Endodermal cell (in vitro differentiated cells): ENCODE measurements at regions not wholly inside any gene's neighbourhood (a gene's known extent, or its start where the extent isn't known, plus 50 kb on each side); places are given as distances from the start of the nearest gene placed in this dataset.

ENCODE experiments used
- DNase-seq: peaks from one replicate; pipeline ENCODE4 v3.0.0-alpha.2; 2017
- H3K27ac ChIP-seq: 2 replicates; pipeline ENCODE4 v1.5.1; 2013; ENCODE audit warnings: mild to moderate bottlenecking, low read depth, low read length, moderate library complexity
- H3K27me3 ChIP-seq: 2 replicates; pipeline ENCODE4 v1.6.1; 2013; ENCODE audit warnings: mild to moderate bottlenecking, low read length, moderate library complexity; ENCODE audit not compliant: insufficient read depth, control insufficient read depth, poor library complexity, severe bottlenecking
- H3K36me3 ChIP-seq: 2 replicates; pipeline ENCODE4 v1.7.0; 2013; ENCODE audit warnings: mild to moderate bottlenecking, low read length, moderate library complexity; ENCODE audit not compliant: control insufficient read depth, insufficient read depth
- H3K4me1 ChIP-seq: one replicate; pipeline ENCODE4 v1.7.0; 2013; ENCODE audit warnings: low read length; ENCODE audit not compliant: control insufficient read depth, insufficient read depth
- H3K4me3 ChIP-seq: 2 replicates; pipeline ENCODE4 v1.5.1; 2013; ENCODE audit warnings: mild to moderate bottlenecking, low read length, moderate library complexity
- H3K9ac ChIP-seq: 2 replicates; pipeline ENCODE4 v1.6.1; 2013; ENCODE audit warnings: mild to moderate bottlenecking, low read length, moderate library complexity; ENCODE audit not compliant: poor library complexity, severe bottlenecking; ENCODE audit errors: extremely low read depth
- H3K9me3 ChIP-seq: 2 replicates; pipeline ENCODE4 v1.6.1; 2013; ENCODE audit warnings: mild to moderate bottlenecking, low read length, moderate library complexity; ENCODE audit not compliant: control insufficient read depth
- H3K27ac Mint-ChIP-seq: 2 replicates; pipeline ENCODE4 v1.8.0; 2020; ENCODE audit warnings: mixed read lengths
- H3K27me3 Mint-ChIP-seq: 2 replicates; pipeline ENCODE4 v1.8.0; 2021; ENCODE audit warnings: mild to moderate bottlenecking, mixed read lengths; ENCODE audit not compliant: insufficient read depth
- H3K36me3 Mint-ChIP-seq: 2 replicates; pipeline ENCODE4 v1.8.0; 2020; ENCODE audit warnings: low read depth, mixed read lengths
- H3K4me1 Mint-ChIP-seq: 2 replicates; pipeline ENCODE4 v1.8.0; 2020; ENCODE audit warnings: mixed read lengths
- H3K4me3 Mint-ChIP-seq: 2 replicates; pipeline ENCODE4 v1.8.0; 2020; ENCODE audit warnings: mild to moderate bottlenecking, moderate library complexity, mixed read lengths
- H3K9me3 Mint-ChIP-seq: 2 replicates; pipeline ENCODE4 v1.8.0; 2020; ENCODE audit warnings: mild to moderate bottlenecking, mixed read lengths
- CTCF ChIP-seq: fragments of 200-600 bp; sonication (generic); conservative IDR thresholded peaks from 2 replicates; pipeline ENCODE4 v1.5.0; 2021; ENCODE audit warnings: antibody characterized with exemption, mild to moderate bottlenecking
- WGBS, 2 experiments: methylation state at CpG; one replicate each; pipeline versions ENCODE4 v1.1.5 to v1.1.7; 2013; ENCODE audit warnings: missing lambda C conversion rate in 2 of 2, mixed read lengths in 1 of 2; ENCODE audit not compliant: insufficient coverage in 1 of 2, insufficient read length in 1 of 2; 5-methylcytosine and 5-hydroxymethylcytosine counted together

- Histone ChIP-seq H3K9ac (no peak overlapping the region), H3K27ac (no peak overlapping the region), H3K27me3 (no peaks in the 10 kb centered on the region), H3K4me1 (no peaks in the 10 kb centered on the region), H3K9me3 (peaks cover 37% of the 10 kb centered on the region), H3K36me3 (no peaks in the 10 kb centered on the region), H3K4me3 (no peak overlapping the region)
- H3K36me3 Mint-ChIP-seq: no peaks in the 10 kb centered on the region
- H3K4me3 Mint-ChIP-seq: no peak overlapping the region
- no peak for DNase-seq
- H3K4me1 Mint-ChIP-seq: no peaks in the 10 kb centered on the region
- no peak for TF ChIP-seq CTCF
- 91 to 100% methylated on average over 2 to 4 of the region's 4 CpGs for WGBS, 2 experiments
- H3K9me3 Mint-ChIP-seq: peaks cover 20% of the 10 kb centered on the region
- no peak overlapping the region for H3K27ac Mint-ChIP-seq
- H3K27me3 Mint-ChIP-seq: peaks cover 2% of the 10 kb centered on the region
Measured at GRCh38 chr2:146720170-146720569, 1124.7 kb upstream of the ACVR2A start.

GRCh38 chr2:146716591-146716990 is 1128.2 kb upstream of the ACVR2A start:
- no peak for DNase-seq
- H3K4me1 Mint-ChIP-seq: no peaks in the 10 kb centered on the region
- H3K27ac Mint-ChIP-seq: no peak overlapping the region
- H3K27ac ChIP-seq: no peak overlapping the region
- H3K4me3 ChIP-seq: no peak overlapping the region
- no peak for TF ChIP-seq CTCF
- H3K4me1 ChIP-seq: no peaks in the 10 kb centered on the region
- 89% methylated on average over 2 of the region's 3 CpGs; no CpG with 5 or more reads in 1 of the 2 experiments for WGBS, 2 experiments
- no peaks in the 10 kb centered on the region for H3K36me3 Mint-ChIP-seq
- no peak overlapping the region for H3K9ac ChIP-seq
- peaks cover 2% of the 10 kb centered on the region for H3K27me3 Mint-ChIP-seq
- no peaks in the 10 kb centered on the region for H3K36me3 ChIP-seq
- peaks cover 29% of the 10 kb centered on the region for H3K9me3 ChIP-seq
- H3K4me3 Mint-ChIP-seq: no peak overlapping the region
- peaks cover 16% of the 10 kb centered on the region for H3K9me3 Mint-ChIP-seq
- H3K27me3 ChIP-seq: no peaks in the 10 kb centered on the region

GRCh38 chr2:146709004-146709403 is 1135.8 kb upstream of the ACVR2A start:
- H3K27ac ChIP-seq: no peak overlapping the region
- no peaks in the 10 kb centered on the region for H3K27me3 ChIP-seq
- H3K9me3 Mint-ChIP-seq: peaks cover 15% of the 10 kb centered on the region
- H3K27me3 Mint-ChIP-seq: no peaks in the 10 kb centered on the region
- no peak overlapping the region for H3K4me3 ChIP-seq
- WGBS, 2 experiments: 88 to 90% methylated on average over 2 to 3 of the region's 3 CpGs
- no peaks in the 10 kb centered on the region for H3K36me3 Mint-ChIP-seq
- H3K36me3 ChIP-seq: no peaks in the 10 kb centered on the region
- TF ChIP-seq CTCF: no peak
- H3K4me3 Mint-ChIP-seq: no peak overlapping the region
- H3K4me1 Mint-ChIP-seq: no peaks in the 10 kb centered on the region
- H3K4me1 ChIP-seq: no peaks in the 10 kb centered on the region
- H3K27ac Mint-ChIP-seq: no peak overlapping the region
- H3K9ac ChIP-seq: no peak overlapping the region
- no peak for DNase-seq
- H3K9me3 ChIP-seq: peaks cover 16% of the 10 kb centered on the region
